Sciatic nerve (tissue), 2 donors: ENCODE measurements at regions not wholly inside any gene's neighbourhood (a gene's known extent, or its start where the extent isn't known, plus 50 kb on each side); places are given as distances from the start of the nearest gene placed in this dataset.
"Not testable (repeated sequence)": the region's sequence is repeated elsewhere in the genome, so short reads cannot be mapped to it uniquely, and the experiment has no call there.

Experiments used
- ATAC-seq: fragments of 200-7000 bp; cut with Tn5 transposase; one replicate; pipeline ENCODE4 v1.9.1; 2020; ENCODE audit warnings: mild to moderate bottlenecking, moderate library complexity
- DNase-seq: peaks from one replicate; pipeline ENCODE4 v3.0.0-alpha.2; 2020; ENCODE audit warnings: low spot score
- intact Hi-C: fragments of 100-400 bp; cut with DNase I; formaldehyde crosslinking; loops from one replicate; pipeline ENCODE4 v1.14.2; 2022
- donor health status: DM: no; HTN: no; CAD: no.
- donor health status: DM: no; HTN: no; CAD: no.

DNA sequence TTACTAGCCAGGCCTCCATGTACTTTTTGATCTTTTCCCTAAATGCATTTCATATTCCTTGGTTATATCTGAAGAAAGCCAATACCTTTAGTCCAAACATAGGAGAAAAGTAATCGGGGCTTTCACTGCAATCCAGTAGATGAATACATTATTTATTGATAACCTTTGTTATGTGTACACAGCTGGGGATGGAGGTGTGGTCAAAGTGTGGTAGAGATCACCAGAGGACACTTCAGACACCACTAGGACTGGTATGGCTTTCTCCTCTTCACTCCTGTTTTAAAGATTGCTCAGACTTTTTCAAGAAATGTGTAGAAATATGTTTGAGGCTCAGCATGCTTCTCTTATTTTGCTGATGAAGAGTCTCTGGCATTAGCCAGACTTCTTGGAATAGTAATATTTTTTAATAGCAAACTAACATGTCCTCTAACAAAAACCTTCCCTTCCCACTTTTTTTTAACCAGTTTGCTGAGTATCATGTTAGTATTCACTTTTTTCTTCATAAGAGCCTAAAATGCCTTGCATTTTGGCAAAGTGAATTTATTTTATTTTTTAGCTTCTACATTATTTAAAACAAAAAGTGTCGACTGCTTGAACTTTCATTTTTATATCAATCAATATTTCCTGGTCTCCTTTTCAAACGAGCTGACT lies 65.6 kb upstream of the MBNL1 start:
- ATAC-seq: peak; percentile 54
- DNase-seq: no peak
- intact Hi-C loops: no loop called here

GRCh38 chr3:152203652-152204051 lies 65.1 kb upstream of the MBNL1 start:
- ATAC-seq: peak; percentile 36
- intact Hi-C loops: no loop called here
- DNase-seq: no peak

DNA sequence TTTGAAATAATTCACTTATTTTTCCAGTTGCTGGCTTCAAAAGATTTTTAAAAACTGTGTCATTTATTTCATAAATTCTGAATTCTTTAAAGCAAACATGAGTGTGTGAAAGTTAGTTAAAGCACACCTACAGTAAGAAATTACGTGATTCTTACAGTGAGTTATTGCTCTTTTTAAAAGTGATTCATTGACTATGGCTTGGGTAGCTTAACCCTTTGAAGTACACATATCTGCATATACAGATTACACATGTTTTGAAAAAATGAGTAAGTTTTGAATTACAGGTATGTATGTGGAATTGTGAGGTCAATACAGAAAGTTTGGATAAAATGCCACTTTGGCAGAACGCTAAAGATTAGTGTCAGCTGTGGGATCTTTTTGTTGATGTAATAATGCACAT lies 64.5 kb upstream of the MBNL1 start:
- intact Hi-C loops: no loop called here
- ATAC-seq (no peak), DNase-seq (no peak)

- intact Hi-C loops: no loop called here
- DNase-seq (no peak), ATAC-seq (peak; percentile 52)
These were observed 63.6 kb upstream of the MBNL1 start for GRCh38 chr3:152205097-152205593.

- ATAC-seq (no peak), DNase-seq (no peak)
- intact Hi-C loops: no loop called here
These were observed 62.4 kb upstream of the MBNL1 start for GRCh38 chr3:152206243-152206760.

- intact Hi-C loops: no loop called here
- no peak for ATAC-seq
- DNase-seq: no peak
These were observed 60.3 kb upstream of the MBNL1 start for GRCh38 chr3:152208439-152208838.

- intact Hi-C loops: no loop called here
- no peak for DNase-seq
- ATAC-seq: no peak
These were observed 59.7 kb upstream of the MBNL1 start for GRCh38 chr3:152209060-152209459.

DNA sequence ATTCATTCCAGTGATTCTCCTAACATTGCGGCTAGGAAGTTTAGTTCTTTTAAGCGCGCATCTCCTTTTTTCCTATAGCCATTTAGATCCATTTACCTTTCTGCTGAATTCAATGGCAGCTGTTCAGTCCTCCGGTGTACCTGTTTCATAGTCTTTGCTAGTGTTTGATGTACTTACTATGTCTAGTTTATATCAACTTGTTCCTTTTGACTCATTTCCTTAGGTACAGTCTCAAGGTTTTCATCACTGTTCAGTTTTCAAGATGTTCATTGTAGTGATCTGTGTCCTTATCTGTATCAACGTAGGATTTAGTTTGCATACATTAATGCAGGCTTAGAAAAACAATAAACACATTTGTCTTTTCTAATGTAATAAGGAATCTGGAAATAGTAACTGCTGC lies 59.0 kb upstream of the MBNL1 start:
- DNase-seq (no peak), ATAC-seq (no peak)
- intact Hi-C loops: no loop called here

- intact Hi-C loops: no loop called here
- ATAC-seq (no peak), DNase-seq (no peak)
These were observed 58.0 kb upstream of the MBNL1 start for GRCh38 chr3:152210697-152211096.

- ATAC-seq: no peak
- DNase-seq: no peak
- intact Hi-C loops: no loop called here
These were observed 57.1 kb upstream of the MBNL1 start for GRCh38 chr3:152211655-152212054.

GRCh38 chr3:152213203-152213602 lies 55.5 kb upstream of the MBNL1 start:
- peak; percentile 60 for ATAC-seq
- intact Hi-C loops: no loop called here

GRCh38 chr3:152213938-152214337 lies 54.8 kb upstream of the MBNL1 start:
- DNase-seq: no peak
- ATAC-seq: no peak
- intact Hi-C loops: no loop called here

More at GRCh38 chr3:152213203-152213602, 55.5 kb upstream of the MBNL1 start:
- no peak for DNase-seq

GRCh38 chr3:152216960-152217865 lies 51.5 kb upstream of the MBNL1 start:
- ATAC-seq, intact Hi-C loops: not testable (repeated sequence)

GRCh38 chr3:152218602-152219001 lies 50.1 kb upstream of the MBNL1 start:
- DNase-seq: no peak
- ATAC-seq: no peak
- intact Hi-C loops: no loop called here

More at GRCh38 chr3:152216960-152217865, 51.5 kb upstream of the MBNL1 start:
- peak; percentile 51 for DNase-seq
